ENCODE measurements at regions not wholly inside any gene's neighbourhood (a gene's known extent, or its start where the extent isn't known, plus 50 kb on each side); places are given as distances from the start of the nearest gene placed in this dataset.
A peak's percentile ranks its signal among the peaks of the same experiment; 100 is the strongest.

GRCh38 chr2:116411211-116411610, 1403.3 kb upstream of the DDX18 start:
- H3K4me3 Mint-ChIP-seq = no peak overlapping the region
- no peak for TF ChIP-seq CTCF (conservative IDR thresholded peaks at IDR 0.05)
- H3K4me1 Mint-ChIP-seq = peaks cover 9% of the 10 kb centered on the region
- H3K27me3 Mint-ChIP-seq (ENCODE audit: low read depth) = no peaks in the 10 kb centered on the region
- peak overlapping the region; percentile 10 for H3K27ac Mint-ChIP-seq (ENCODE audit: unreplicated experiment)
- peaks cover 11% of the 10 kb centered on the region for H3K9me3 Mint-ChIP-seq
- peaks cover 5% of the 10 kb centered on the region for H3K36me3 Mint-ChIP-seq (ENCODE audit: low read depth)
- no peak for DNase-seq (ENCODE audit: low read depth, low spot score)

- H3K4me1 Mint-ChIP-seq = peaks cover 9% of the 10 kb centered on the region
- peaks cover 9% of the 10 kb centered on the region for H3K9me3 Mint-ChIP-seq
- no peaks in the 10 kb centered on the region for H3K27me3 Mint-ChIP-seq (ENCODE audit: low read depth)
Measured at GRCh38 chr2:116413659-116414058, 1400.8 kb upstream of the DDX18 start.

GRCh38 chr2:116416731-116417377, 1397.6 kb upstream of the DDX18 start:
- H3K4me3 Mint-ChIP-seq = no peak overlapping the region
- TF ChIP-seq CTCF (conservative IDR thresholded peaks at IDR 0.05) = no peak
- H3K4me1 Mint-ChIP-seq = no peaks in the 10 kb centered on the region
- H3K27ac Mint-ChIP-seq (ENCODE audit: unreplicated experiment) = no peak overlapping the region
- H3K9me3 Mint-ChIP-seq = peaks cover 9% of the 10 kb centered on the region
- peaks cover 2% of the 10 kb centered on the region for H3K36me3 Mint-ChIP-seq (ENCODE audit: low read depth)
- H3K27me3 Mint-ChIP-seq (ENCODE audit: low read depth) = no peaks in the 10 kb centered on the region
- DNase-seq (ENCODE audit: low read depth, low spot score) = no peak

More at GRCh38 chr2:116413659-116414058, 1400.8 kb upstream of the DDX18 start:
- Mint-ChIP-seq H3K27ac (ENCODE audit: unreplicated experiment) (no peak overlapping the region), H3K4me3 (no peak overlapping the region), H3K36me3 (ENCODE audit: low read depth) (peaks cover 2% of the 10 kb centered on the region)
- no peak for DNase-seq (ENCODE audit: low read depth, low spot score)
- TF ChIP-seq CTCF (conservative IDR thresholded peaks at IDR 0.05) = no peak

GRCh38 chr2:116435648-116436047, 1378.8 kb upstream of the DDX18 start:
- Mint-ChIP-seq H3K9me3 (peaks cover 13% of the 10 kb centered on the region), H3K4me3 (no peak overlapping the region), H3K4me1 (no peaks in the 10 kb centered on the region), H3K27ac (ENCODE audit: unreplicated experiment) (no peak overlapping the region), H3K36me3 (ENCODE audit: low read depth) (peaks cover 3% of the 10 kb centered on the region), H3K27me3 (ENCODE audit: low read depth) (peaks cover 6% of the 10 kb centered on the region)
- DNase-seq (ENCODE audit: low read depth, low spot score) = no peak
- no peak for TF ChIP-seq CTCF (conservative IDR thresholded peaks at IDR 0.05)

- Mint-ChIP-seq H3K27ac (ENCODE audit: unreplicated experiment) (no peak overlapping the region), H3K36me3 (ENCODE audit: low read depth) (no peaks in the 10 kb centered on the region), H3K4me3 (no peak overlapping the region), H3K27me3 (ENCODE audit: low read depth) (peaks cover 6% of the 10 kb centered on the region), H3K9me3 (peaks cover 7% of the 10 kb centered on the region), H3K4me1 (no peaks in the 10 kb centered on the region)
- TF ChIP-seq CTCF (conservative IDR thresholded peaks at IDR 0.05) = no peak
- DNase-seq (ENCODE audit: low read depth, low spot score) = no peak
Measured at GRCh38 chr2:116440104-116440653, 1374.3 kb upstream of the DDX18 start.
